ENCODE measurements at regions not wholly inside any gene's neighbourhood (a gene's known extent, or its start where the extent isn't known, plus 50 kb on each side); places are given as distances from the start of the nearest gene placed in this dataset.

DNA sequence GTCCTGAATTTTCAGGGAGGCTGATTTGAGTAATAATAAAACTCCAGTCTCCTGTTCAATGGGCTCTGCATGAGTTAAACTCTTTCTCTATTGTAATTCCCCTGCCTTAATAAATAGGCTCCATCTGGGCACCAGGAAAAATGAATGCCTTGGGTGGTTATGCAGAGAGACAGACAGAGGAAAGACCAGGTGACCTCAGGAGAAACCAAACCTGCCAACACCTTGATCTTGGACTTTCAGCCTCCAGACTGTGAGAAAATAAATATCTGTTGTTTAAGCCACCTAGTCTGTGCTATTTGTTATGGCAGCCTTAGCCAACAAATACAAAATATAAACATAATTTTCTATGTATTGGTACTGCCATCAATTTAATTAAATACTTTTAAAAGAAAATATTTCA is 64.8 kb upstream of the RAP2B start:
- Histone ChIP-seq H3K27ac (peak overlapping the region in 2 of 4 donors; percentile 11 to 32), H3K36me3 (no peaks in the 10 kb centered on the region), H3K4me3 (no peak overlapping the region), H3K27me3 (no peaks in the 10 kb centered on the region), H3K9me3 (no peaks in the 10 kb centered on the region), H3K4me1 (no peaks in the 10 kb centered on the region)
- TF ChIP-seq POLR2A (IDR thresholded peaks at IDR 0.05): no peak
- TF ChIP-seq, protein P1, sequence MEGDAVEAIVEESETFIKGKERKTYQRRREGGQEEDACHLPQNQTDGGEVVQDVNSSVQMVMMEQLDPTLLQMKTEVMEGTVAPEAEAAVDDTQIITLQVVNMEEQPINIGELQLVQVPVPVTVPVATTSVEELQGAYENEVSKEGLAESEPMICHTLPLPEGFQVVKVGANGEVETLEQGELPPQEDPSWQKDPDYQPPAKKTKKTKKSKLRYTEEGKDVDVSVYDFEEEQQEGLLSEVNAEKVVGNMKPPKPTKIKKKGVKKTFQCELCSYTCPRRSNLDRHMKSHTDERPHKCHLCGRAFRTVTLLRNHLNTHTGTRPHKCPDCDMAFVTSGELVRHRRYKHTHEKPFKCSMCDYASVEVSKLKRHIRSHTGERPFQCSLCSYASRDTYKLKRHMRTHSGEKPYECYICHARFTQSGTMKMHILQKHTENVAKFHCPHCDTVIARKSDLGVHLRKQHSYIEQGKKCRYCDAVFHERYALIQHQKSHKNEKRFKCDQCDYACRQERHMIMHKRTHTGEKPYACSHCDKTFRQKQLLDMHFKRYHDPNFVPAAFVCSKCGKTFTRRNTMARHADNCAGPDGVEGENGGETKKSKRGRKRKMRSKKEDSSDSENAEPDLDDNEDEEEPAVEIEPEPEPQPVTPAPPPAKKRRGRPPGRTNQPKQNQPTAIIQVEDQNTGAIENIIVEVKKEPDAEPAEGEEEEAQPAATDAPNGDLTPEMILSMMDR (IDR thresholded peaks at IDR 0.05): no peak
- intact Hi-C loops (cut with DNase I): no loop called here
- no peak for DNase-seq

GRCh38 chr3:153099131-153099530 is 62.9 kb upstream of the RAP2B start:
- intact Hi-C loops (cut with DNase I): no loop called here
- Histone ChIP-seq H3K9me3 (no peaks in the 10 kb centered on the region), H3K27me3 (no peaks in the 10 kb centered on the region), H3K4me3 (no peak overlapping the region), H3K27ac (no peak overlapping the region), H3K4me1 (no peaks in the 10 kb centered on the region), H3K36me3 (no peaks in the 10 kb centered on the region)
- WGBS, 2 donors: 89% methylated on average over 9 of the region's 9 CpGs
- no peak for DNase-seq
- TF ChIP-seq, protein P1 (IDR thresholded peaks at IDR 0.05): no peak
- no peak for TF ChIP-seq POLR2A (IDR thresholded peaks at IDR 0.05)

DNA sequence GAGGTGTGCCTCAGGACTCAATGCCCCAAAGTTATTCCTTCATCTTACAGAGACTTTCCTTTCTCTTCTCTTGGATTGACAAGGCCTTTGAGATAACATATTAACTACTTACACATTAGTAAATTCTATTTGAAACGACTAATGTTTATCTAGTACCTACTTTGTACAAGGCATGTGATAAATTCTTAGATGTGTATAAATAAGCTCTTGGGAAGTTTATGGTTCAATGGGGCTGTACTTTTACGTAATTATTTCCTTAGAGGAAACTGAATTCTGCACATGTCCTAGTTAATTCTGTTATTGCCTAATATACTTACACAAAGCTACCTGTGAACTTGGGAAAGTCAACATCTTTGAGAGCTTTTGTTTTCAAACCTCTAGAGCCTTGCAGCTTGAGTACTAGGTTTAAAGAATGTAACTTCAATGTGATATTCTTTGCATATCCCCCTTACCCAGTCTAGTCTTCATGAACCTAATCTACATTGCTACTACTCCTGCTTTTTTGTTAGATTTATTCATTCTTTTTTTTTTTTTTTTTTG is 58.5 kb upstream of the RAP2B start:
- DNase-seq: no peak
- no peaks in the 10 kb centered on the region for H3K4me1 ChIP-seq
- H3K27me3 ChIP-seq: no peaks in the 10 kb centered on the region
- H3K36me3 ChIP-seq: no peaks in the 10 kb centered on the region
- intact Hi-C loops (cut with DNase I): no loop called here
- H3K9me3 ChIP-seq: no peaks in the 10 kb centered on the region
- WGBS, 2 donors: 46 to 53% methylated on average over 2 of the region's 2 CpGs
- no peak overlapping the region for H3K27ac ChIP-seq
- no peak overlapping the region for H3K4me3 ChIP-seq
- no peak for TF ChIP-seq POLR2A (IDR thresholded peaks at IDR 0.05)
- TF ChIP-seq, protein P1 (IDR thresholded peaks at IDR 0.05): no peak

- H3K36me3 ChIP-seq: no peaks in the 10 kb centered on the region
- WGBS, 2 donors: 95 to 97% methylated on average over 2 of the region's 2 CpGs
- intact Hi-C loops (cut with DNase I): no loop called here
These were observed 52.0 kb upstream of the RAP2B start for GRCh38 chr3:153110041-153110440.

DNA sequence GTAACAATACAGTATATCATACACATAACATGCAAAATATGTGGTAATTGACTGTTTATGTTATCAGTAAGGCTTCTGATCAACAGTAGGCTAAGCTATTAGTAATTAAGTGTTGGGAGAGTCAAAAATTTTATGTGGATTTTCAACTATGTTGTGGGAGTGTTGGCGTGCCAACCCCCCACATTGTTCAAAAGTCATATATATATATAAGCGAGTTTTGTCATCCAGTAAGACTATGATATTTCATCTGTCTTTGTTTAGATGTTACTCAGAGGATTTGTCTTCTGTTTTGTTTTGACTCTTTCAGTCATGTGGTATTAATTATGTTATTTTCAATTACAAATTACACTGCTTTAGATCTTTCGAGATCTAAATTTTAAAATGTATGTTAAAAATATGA is 51.0 kb upstream of the RAP2B start:
- H3K4me1 ChIP-seq: no peaks in the 10 kb centered on the region
- no peak for TF ChIP-seq POLR2A (IDR thresholded peaks at IDR 0.05)
- TF ChIP-seq, protein P1 (IDR thresholded peaks at IDR 0.05): no peak
- no peak overlapping the region for H3K27ac ChIP-seq
- intact Hi-C loops (cut with DNase I): no loop called here
- no peaks in the 10 kb centered on the region for H3K27me3 ChIP-seq
- H3K36me3 ChIP-seq: no peaks in the 10 kb centered on the region
- no peaks in the 10 kb centered on the region for H3K9me3 ChIP-seq
- DNase-seq: no peak
- WGBS, 2 donors: 68 to 75% methylated on average over 3 of the region's 3 CpGs
- H3K4me3 ChIP-seq: no peak overlapping the region

More at GRCh38 chr3:153110041-153110440, 52.0 kb upstream of the RAP2B start:
- DNase-seq: no peak
- no peaks in the 10 kb centered on the region for H3K27me3 ChIP-seq
- no peak for TF ChIP-seq POLR2A (IDR thresholded peaks at IDR 0.05)
- TF ChIP-seq, protein P1 (IDR thresholded peaks at IDR 0.05): no peak
- H3K9me3 ChIP-seq: no peaks in the 10 kb centered on the region
- H3K4me3 ChIP-seq: no peak overlapping the region
- H3K27ac ChIP-seq: no peak overlapping the region
- H3K4me1 ChIP-seq: no peaks in the 10 kb centered on the region

Small RNAs in the stretch of these regions (small RNA-seq; reads per million reads assigned to genes)
- 0 reads per million in 4 donors for gene HMGN2P13
